Brain microvascular endothelial cell (primary cell): ENCODE measurements at regions not wholly inside any gene's neighbourhood (a gene's known extent, or its start where the extent isn't known, plus 50 kb on each side); places are given as distances from the start of the nearest gene placed in this dataset.
"Not testable (repeated sequence)": the region's sequence is repeated elsewhere in the genome, so short reads cannot be mapped to it uniquely, and the experiment has no call there.

ENCODE experiments used
- DNase-seq: peaks from one replicate; pipeline ENCODE4 v3.0.0-alpha.2; 2020
- H3K27ac ChIP-seq: fragments of 250-450 bp; sonication (Bioruptor Pico); 2 replicates; pipeline ENCODE4 v1.5.1; 2020; ENCODE audit warnings: mild to moderate bottlenecking, moderate library complexity
- H3K27me3 ChIP-seq: fragments of 250-450 bp; sonication (Bioruptor Pico); replicated peaks from 2 replicates; pipeline ENCODE4 v1.5.1; 2020; ENCODE audit warnings: mild to moderate bottlenecking
- H3K36me3 ChIP-seq: fragments of 250-450 bp; sonication (Bioruptor Pico); replicated peaks from 2 replicates; pipeline ENCODE4 v1.5.1; 2020; ENCODE audit warnings: mild to moderate bottlenecking
- H3K4me3 ChIP-seq: 2 replicates; pipeline ENCODE4 v1.5.1; 2011; ENCODE audit warnings: low read depth, mild to moderate bottlenecking, control low read depth, low read length, moderate library complexity
- CTCF ChIP-seq: IDR thresholded peaks from 2 replicates; pipeline ENCODE4 v1.5.1; 2011; ENCODE audit warnings: low read depth, mild to moderate bottlenecking, moderate library complexity, low read length, control low read depth, inconsistent platforms; ENCODE audit errors: missing control alignments
- in situ Hi-C: cut with HindIII; loops from 2 replicates; pipeline ENCODE4 v1.10.0; 2017; ENCODE audit warnings: low sequenced_read_pairs, low pct_ligation_motif_present

- Histone ChIP-seq H3K27me3 (no peaks in the 10 kb centered on the region), H3K27ac (no peak overlapping the region), H3K4me3 (no peak overlapping the region), H3K36me3 (no peaks in the 10 kb centered on the region)
- in situ Hi-C loops = no loop called here
- DNase-seq = no peak
- TF ChIP-seq CTCF = no peak
Measured at GRCh38 chr14:30410986-30411385, 148.0 kb upstream of the G2E3 start.

- DNase-seq, H3K36me3 ChIP-seq, in situ Hi-C loops, H3K4me3 ChIP-seq, H3K27ac ChIP-seq, H3K27me3 ChIP-seq: not testable (repeated sequence)
Measured at GRCh38 chr14:30413184-30413583, 145.8 kb upstream of the G2E3 start.

GRCh38 chr14:30417121-30417520 is 141.8 kb upstream of the G2E3 start:
- Histone ChIP-seq H3K27ac (no peak overlapping the region), H3K27me3 (no peaks in the 10 kb centered on the region), H3K36me3 (no peaks in the 10 kb centered on the region), H3K4me3 (no peak overlapping the region)
- no peak for TF ChIP-seq CTCF
- DNase-seq = no peak
- in situ Hi-C loops = no loop called here

GRCh38 chr14:30417999-30418398 is 141.0 kb upstream of the G2E3 start:
- no peak overlapping the region for H3K27ac ChIP-seq
- in situ Hi-C loops = no loop called here
- no peaks in the 10 kb centered on the region for H3K27me3 ChIP-seq
- TF ChIP-seq CTCF = no peak
- H3K36me3 ChIP-seq = no peaks in the 10 kb centered on the region
- H3K4me3 ChIP-seq = no peak overlapping the region
- no peak for DNase-seq

- Histone ChIP-seq H3K4me3 (no peak overlapping the region), H3K27ac (no peak overlapping the region), H3K27me3 (no peaks in the 10 kb centered on the region), H3K36me3 (no peaks in the 10 kb centered on the region)
- no peak for TF ChIP-seq CTCF
- in situ Hi-C loops = no loop called here
- no peak for DNase-seq
Measured at GRCh38 chr14:30419037-30419436, 139.9 kb upstream of the G2E3 start.

GRCh38 chr14:30420515-30420914 is 138.4 kb upstream of the G2E3 start:
- H3K36me3 ChIP-seq = no peaks in the 10 kb centered on the region
- TF ChIP-seq CTCF = no peak
- no peaks in the 10 kb centered on the region for H3K27me3 ChIP-seq
- no peak overlapping the region for H3K27ac ChIP-seq
- no peak for DNase-seq
- no peak overlapping the region for H3K4me3 ChIP-seq
- in situ Hi-C loops = no loop called here
